PC-3 (cell line): ENCODE measurements at regions not wholly inside any gene's neighbourhood (a gene's known extent, or its start where the extent isn't known, plus 50 kb on each side); places are given as distances from the start of the nearest gene placed in this dataset.

Source experiments
- ATAC-seq: fragments of 200-7000 bp; cut with Tn5 transposase; 2 replicates; pipeline ENCODE4 v1.9.1; 2020; ENCODE audit warnings: mild to moderate bottlenecking, moderate library complexity
- BruUV-seq: library from RNA; stranded (reverse); fragments of 400-500 nt; replicated peaks from 2 replicates; lab custom pipeline; 2021; lab: Mats Ljungman, UMichigan
- CTCF ChIA-PET: fragments of 300-600 bp; sonication (Branson Sonifier 250); formaldehyde crosslinking; loops from one replicate; lab custom pipeline; 2022; ENCODE audit warnings: antibody characterized with exemption; lab: Charles Lee
- POLR2A ChIA-PET: fragments of 300-600 bp; sonication (Branson Sonifier 250); formaldehyde crosslinking; loops from one replicate; lab custom pipeline; 2022; ENCODE audit warnings: antibody characterized with exemption; ENCODE audit not compliant: unreplicated experiment; lab: Charles Lee
- DNase-seq: peaks from one replicate; pipeline ENCODE4 v3.0.0-alpha.2; 2015
- H2AFZ ChIP-seq: fragments of 300-600 bp; sonication (generic); 2 replicates; pipeline ENCODE4 v1.6.0; 2016; ENCODE audit warnings: antibody characterized with exemption, low read length
- H3F3A ChIP-seq: fragments of 300-600 bp; sonication (generic); one replicate; pipeline ENCODE4 v1.6.0; 2017; ENCODE audit warnings: antibody characterized with exemption, low read length, control low read depth, mild to moderate bottlenecking; ENCODE audit not compliant: unreplicated experiment
- H3K27ac ChIP-seq: fragments of 300-600 bp; sonication (generic); 2 replicates; pipeline ENCODE4 v1.5.1; 2016; ENCODE audit warnings: mild to moderate bottlenecking, low read length
- H3K27me3 ChIP-seq: fragments of 300-600 bp; sonication (generic); 2 replicates; pipeline ENCODE4 v1.6.1; 2016; ENCODE audit warnings: low read length, mixed read lengths
- H3K36me3 ChIP-seq: fragments of 300-600 bp; sonication (generic); 2 replicates; pipeline ENCODE4 v1.6.1; 2016; ENCODE audit warnings: low read depth, mixed run types, low read length, mixed read lengths
- H3K4me1 ChIP-seq: fragments of 300-600 bp; sonication (generic); 2 replicates; pipeline ENCODE4 v1.5.1; 2016; ENCODE audit warnings: low read length; ENCODE audit not compliant: insufficient read depth
- H3K4me2 ChIP-seq: fragments of 300-600 bp; sonication (generic); 2 replicates; pipeline ENCODE4 v1.6.0; 2016; ENCODE audit warnings: low read length
- H3K4me3 ChIP-seq: fragments of 300-600 bp; sonication (generic); 2 replicates; pipeline ENCODE4 v1.5.1; 2016; ENCODE audit warnings: mild to moderate bottlenecking, low read length, mixed read lengths
- H3K79me2 ChIP-seq: fragments of 300-600 bp; sonication (generic); 2 replicates; pipeline ENCODE4 v1.6.1; 2017; ENCODE audit warnings: low read length, mixed read lengths
- H3K9ac ChIP-seq: fragments of 300-600 bp; sonication (generic); 2 replicates; pipeline ENCODE4 v1.6.0; 2016; ENCODE audit warnings: mild to moderate bottlenecking, low read length
- H3K9me2 ChIP-seq: fragments of 300-600 bp; sonication (generic); replicated peaks from 2 replicates; pipeline ENCODE4 v1.6.1; 2016; ENCODE audit warnings: mixed run types, low read length, mixed read lengths
- H3K9me3 ChIP-seq: fragments of 300-600 bp; sonication (generic); 2 replicates; pipeline ENCODE4 v1.6.1; 2016; ENCODE audit warnings: low read length, mixed read lengths
- H4K20me1 ChIP-seq: fragments of 300-600 bp; sonication (generic); 2 replicates; pipeline ENCODE4 v1.6.1; 2016; ENCODE audit warnings: low read length, mixed read lengths
- CTCF ChIP-seq: fragments of 300-600 bp; sonication (generic); conservative IDR thresholded peaks from 2 replicates; pipeline ENCODE4 v1.5.1; 2017; ENCODE audit warnings: antibody characterized with exemption, low read depth, mild to moderate bottlenecking, low read length
- EZH2 ChIP-seq: fragments of 300-600 bp; sonication (generic); IDR thresholded peaks from one replicate; pipeline ENCODE4 v1.6.1; 2017; ENCODE audit warnings: antibody characterized with exemption, mild to moderate bottlenecking, low read length; ENCODE audit not compliant: unreplicated experiment
- EZH2phosphoT487 ChIP-seq: fragments of 300-600 bp; sonication (generic); IDR thresholded peaks from 2 replicates; pipeline ENCODE4 v1.6.1; 2018; ENCODE audit warnings: mild to moderate bottlenecking, antibody characterized with exemption, low read length, borderline replicate concordance
- intact Hi-C: fragments of 100-400 bp; cut with micrococcal nuclease; formaldehyde crosslinking; loops from 2 replicates; pipeline ENCODE4 v1.9.0; 2023

GRCh38 chr3:68172039-68172438, 517.6 kb upstream of the SUCLG2 start:
- CTCF ChIA-PET, result no interaction called here
- H3K4me1 ChIP-seq, result no peaks in the 10 kb centered on the region
- no peaks in the 10 kb centered on the region for H3K36me3 ChIP-seq
- H4K20me1 ChIP-seq, result no peaks in the 10 kb centered on the region
- H3K4me2 ChIP-seq, result no peak overlapping the region
- H2AFZ ChIP-seq, result no peak overlapping the region
- ATAC-seq (no peak), DNase-seq (no peak)
- H3K27me3 ChIP-seq, result no peaks in the 10 kb centered on the region
- TF ChIP-seq EZH2, result no peak
- POLR2A ChIA-PET, result no interaction called here
- H3K4me3 ChIP-seq, result no peak overlapping the region
- H3K27ac ChIP-seq, result no peak overlapping the region
- H3K79me2 ChIP-seq, result no peaks in the 10 kb centered on the region
- no TSS peak for BruUV-seq
- intact Hi-C loops, result no loop called here
- no peak overlapping the region for H3K9ac ChIP-seq
- H3F3A ChIP-seq, result no peaks in the 10 kb centered on the region
- no peaks in the 10 kb centered on the region for H3K9me2 ChIP-seq
- no peaks in the 10 kb centered on the region for H3K9me3 ChIP-seq

GRCh38 chr3:68163968-68164367, 509.6 kb upstream of the SUCLG2 start:
- intact Hi-C loops, result no loop called here
- CTCF ChIA-PET, result no interaction called here
- ATAC-seq, result no peak

GRCh38 chr3:68163062-68163461, 508.6 kb upstream of the SUCLG2 start:
- Histone ChIP-seq H3K9me2 (no peaks in the 10 kb centered on the region), H3K4me1 (no peaks in the 10 kb centered on the region), H3K79me2 (no peaks in the 10 kb centered on the region), H3K9ac (no peak overlapping the region), H3F3A (no peaks in the 10 kb centered on the region), H3K9me3 (no peaks in the 10 kb centered on the region), H4K20me1 (no peaks in the 10 kb centered on the region), H3K4me2 (no peak overlapping the region), H3K4me3 (no peak overlapping the region), H2AFZ (no peak overlapping the region), H3K27ac (no peak overlapping the region), H3K36me3 (no peaks in the 10 kb centered on the region), H3K27me3 (no peaks in the 10 kb centered on the region)
- BruUV-seq, result no TSS peak
- ATAC-seq (no peak), DNase-seq (no peak)
- no peak for TF ChIP-seq EZH2phosphoT487
- TF ChIP-seq EZH2, result no peak
- TF ChIP-seq CTCF, result no peak
- intact Hi-C loops, result no loop called here
- ChIA-PET POLR2A (no interaction called here), CTCF (no interaction called here)

More at GRCh38 chr3:68163968-68164367, 509.6 kb upstream of the SUCLG2 start:
- Histone ChIP-seq H3K27ac (no peak overlapping the region), H3K36me3 (no peaks in the 10 kb centered on the region), H3K79me2 (no peaks in the 10 kb centered on the region), H3K27me3 (no peaks in the 10 kb centered on the region), H3K4me1 (no peaks in the 10 kb centered on the region), H3K9ac (no peak overlapping the region), H3K9me2 (no peaks in the 10 kb centered on the region), H3F3A (no peaks in the 10 kb centered on the region), H3K4me2 (no peak overlapping the region), H3K9me3 (no peaks in the 10 kb centered on the region), H2AFZ (no peak overlapping the region), H3K4me3 (no peak overlapping the region), H4K20me1 (no peaks in the 10 kb centered on the region)
- no peak for DNase-seq
- TF ChIP-seq EZH2 (no peak), CTCF (no peak), EZH2phosphoT487 (no peak)
- BruUV-seq, result no TSS peak
- POLR2A ChIA-PET, result no interaction called here
